RWPE2 (cell line): ENCODE measurements at regions not wholly inside any gene's neighbourhood (a gene's known extent, or its start where the extent isn't known, plus 50 kb on each side); places are given as distances from the start of the nearest gene placed in this dataset.

ENCODE experiments used
- ATAC-seq: fragments of 200-7000 bp; cut with Tn5 transposase; 3 replicates; pipeline ENCODE4 v1.9.1; 2021; ENCODE audit warnings: low read depth
- DNase-seq: peaks from one replicate; pipeline ENCODE4 v3.0.0-alpha.2; 2020; ENCODE audit warnings: low spot score
- H3K27ac ChIP-seq: fragments of 450-650 bp; 2 replicates; pipeline ENCODE4 v1.5.1; 2017; ENCODE audit warnings: mild to moderate bottlenecking; ENCODE audit not compliant: poor library complexity, severe bottlenecking
- H3K27me3 ChIP-seq: fragments of 250-450 bp; sonication (Bioruptor Pico); 2 replicates; pipeline ENCODE4 v1.5.1; 2021; ENCODE audit warnings: mild to moderate bottlenecking, moderate library complexity; ENCODE audit not compliant: insufficient read depth, poor library complexity, severe bottlenecking
- H3K36me3 ChIP-seq: fragments of 250-450 bp; sonication (Bioruptor Pico); 2 replicates; pipeline ENCODE4 v1.5.1; 2020; ENCODE audit warnings: low read depth, mild to moderate bottlenecking, moderate library complexity
- H3K4me1 ChIP-seq: fragments of 250-450 bp; sonication (Bioruptor Pico); 2 replicates; pipeline ENCODE4 v1.5.1; 2021; ENCODE audit warnings: mild to moderate bottlenecking, moderate library complexity; ENCODE audit not compliant: insufficient read depth, poor library complexity, severe bottlenecking
- H3K4me3 ChIP-seq: fragments of 250-450 bp; sonication (Bioruptor Pico); 2 replicates; pipeline ENCODE4 v1.5.1; 2021; ENCODE audit warnings: mild to moderate bottlenecking, moderate library complexity; ENCODE audit not compliant: severe bottlenecking
- H3K9me3 ChIP-seq: fragments of 250-450 bp; sonication (Bioruptor Pico); 2 replicates; pipeline ENCODE4 v1.5.1; 2021; ENCODE audit warnings: mild to moderate bottlenecking, moderate library complexity; ENCODE audit not compliant: severe bottlenecking
- CTCF ChIP-seq: fragments of 450-650 bp; IDR thresholded peaks from one replicate; pipeline ENCODE4 v1.5.1; 2017; ENCODE audit warnings: mild to moderate bottlenecking, moderate library complexity; ENCODE audit not compliant: poor library complexity, severe bottlenecking

- no peak overlapping the region for H3K27ac ChIP-seq
- H3K4me3 ChIP-seq: no peak overlapping the region
- H3K27me3 ChIP-seq: no peaks in the 10 kb centered on the region
- no peak for ATAC-seq
- no peaks in the 10 kb centered on the region for H3K36me3 ChIP-seq
- no peaks in the 10 kb centered on the region for H3K9me3 ChIP-seq
- no peak for TF ChIP-seq CTCF
- no peak for DNase-seq
- H3K4me1 ChIP-seq: no peaks in the 10 kb centered on the region
These were observed 52.6 kb upstream of the SP8 start for GRCh38 chr7:20839196-20839735.

GRCh38 chr7:20839987-20840386, 53.3 kb upstream of the SP8 start:
- no peak for TF ChIP-seq CTCF
- Histone ChIP-seq H3K4me1 (no peaks in the 10 kb centered on the region), H3K4me3 (no peak overlapping the region), H3K9me3 (no peaks in the 10 kb centered on the region), H3K27ac (no peak overlapping the region), H3K36me3 (no peaks in the 10 kb centered on the region), H3K27me3 (no peaks in the 10 kb centered on the region)
- no peak for ATAC-seq
- no peak for DNase-seq

DNA sequence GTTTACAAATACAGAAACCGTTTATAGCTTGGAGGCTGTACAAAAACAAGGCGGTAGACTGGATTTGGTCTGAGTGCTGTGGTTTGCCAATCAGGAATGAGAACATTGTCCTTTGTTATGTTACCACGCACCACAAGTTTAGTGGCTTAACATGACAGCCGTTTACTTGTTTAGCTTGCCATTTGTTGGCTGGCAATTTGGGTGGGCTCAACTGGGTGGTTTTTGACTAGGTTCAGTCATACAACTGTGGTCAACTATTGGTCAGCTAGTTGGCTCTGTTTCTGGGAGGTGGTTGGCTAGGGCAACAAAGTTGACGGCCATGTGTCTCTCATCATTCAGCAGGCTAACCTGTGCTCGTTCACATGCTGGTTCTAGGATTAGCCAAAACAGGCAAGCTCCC, 60.1 kb upstream of the SP8 start:
- no peak overlapping the region for H3K27ac ChIP-seq
- no peaks in the 10 kb centered on the region for H3K4me1 ChIP-seq
- H3K4me3 ChIP-seq: no peak overlapping the region
- no peaks in the 10 kb centered on the region for H3K9me3 ChIP-seq
- no peaks in the 10 kb centered on the region for H3K27me3 ChIP-seq
- DNase-seq (no peak), ATAC-seq (no peak)
- no peak for TF ChIP-seq CTCF
- H3K36me3 ChIP-seq: no peaks in the 10 kb centered on the region

DNA sequence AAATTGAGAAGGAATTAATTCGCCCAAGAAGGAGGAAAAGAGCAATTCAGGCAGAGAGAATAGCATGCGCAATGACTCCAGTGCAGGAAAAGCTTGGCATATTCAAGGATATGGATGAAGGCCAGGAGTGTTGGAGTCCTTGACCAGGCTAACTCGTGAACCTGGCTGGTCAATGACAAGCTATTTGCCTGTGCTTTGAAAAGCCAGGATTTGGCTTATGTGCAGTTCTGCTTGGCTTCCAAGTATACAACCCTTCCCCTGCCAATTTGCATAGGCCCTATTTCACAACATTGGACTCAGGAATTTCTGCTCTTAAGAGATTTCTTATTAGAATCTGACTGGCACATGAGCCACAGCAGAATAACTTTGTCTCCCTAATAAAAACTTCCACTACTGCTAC, 72.3 kb upstream of the SP8 start:
- no peak for TF ChIP-seq CTCF

DNA sequence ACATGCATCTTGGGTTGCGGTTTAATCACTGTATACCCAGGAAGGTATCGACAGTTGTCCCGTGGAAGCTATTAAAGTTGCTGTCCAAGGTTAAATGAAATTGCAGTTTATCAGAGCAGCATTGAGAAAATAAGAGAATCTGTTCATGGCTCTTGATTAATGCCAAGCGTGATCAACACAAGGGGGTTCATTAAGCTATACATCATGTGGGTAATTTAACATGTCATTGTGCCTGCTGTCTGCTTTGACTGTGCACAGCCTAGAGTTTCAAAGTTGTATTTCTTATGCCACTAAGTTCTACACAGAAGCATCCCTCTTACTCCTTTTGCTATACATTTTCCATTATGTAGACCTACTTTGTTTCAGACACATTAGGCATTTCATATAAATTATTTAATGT, 74.8 kb upstream of the SP8 start:
- no peaks in the 10 kb centered on the region for H3K27me3 ChIP-seq
- H3K4me3 ChIP-seq: no peak overlapping the region
- H3K9me3 ChIP-seq: no peaks in the 10 kb centered on the region
- DNase-seq (no peak), ATAC-seq (no peak)
- H3K4me1 ChIP-seq: no peaks in the 10 kb centered on the region
- no peak for TF ChIP-seq CTCF
- H3K27ac ChIP-seq: no peak overlapping the region
- H3K36me3 ChIP-seq: no peaks in the 10 kb centered on the region

More for the DNA sequence above, 72.3 kb upstream of the SP8 start:
- Histone ChIP-seq H3K27me3 (no peaks in the 10 kb centered on the region), H3K9me3 (no peaks in the 10 kb centered on the region), H3K4me3 (no peak overlapping the region), H3K27ac (no peak overlapping the region), H3K36me3 (no peaks in the 10 kb centered on the region), H3K4me1 (no peaks in the 10 kb centered on the region)
- DNase-seq (no peak), ATAC-seq (no peak)
